Panc1 (cell line): ENCODE measurements at regions not wholly inside any gene's neighbourhood (a gene's known extent, or its start where the extent isn't known, plus 50 kb on each side); places are given as distances from the start of the nearest gene placed in this dataset.
"Not testable (repeated sequence)": the region's sequence is repeated elsewhere in the genome, so short reads cannot be mapped to it uniquely, and the experiment has no call there.

Experiments used
- ATAC-seq: fragments of 200-7000 bp; cut with Tn5 transposase; 2 replicates; pipeline ENCODE4 v1.9.1; 2020; ENCODE audit warnings: mild to moderate bottlenecking, moderate library complexity
- BruUV-seq: library from RNA; stranded (reverse); fragments of 400-500 nt; replicated peaks from 2 replicates; lab custom pipeline; 2021; lab: Mats Ljungman, UMichigan
- CTCF ChIA-PET: fragments of 300-600 bp; sonication (Branson Sonifier 250); formaldehyde crosslinking; loops from one replicate; lab custom pipeline; 2022; ENCODE audit warnings: antibody characterized with exemption; lab: Charles Lee
- POLR2A ChIA-PET: fragments of 300-600 bp; sonication (Branson Sonifier 250); formaldehyde crosslinking; loops from one replicate; lab custom pipeline; 2022; ENCODE audit warnings: antibody characterized with exemption; lab: Charles Lee
- DNase-seq: peaks from one replicate; pipeline ENCODE4 v3.0.0-alpha.2; 2010; ENCODE audit warnings: low read depth, low spot score
- H3K27ac ChIP-seq: 2 replicates; pipeline ENCODE4 v1.5.1; 2011; ENCODE audit warnings: mild to moderate bottlenecking, low read length, inconsistent platforms
- H3K27me3 ChIP-seq: fragments of 200-500 bp; sonication (Bioruptor generic); 2 replicates; pipeline ENCODE4 v1.6.0; 2014; ENCODE audit warnings: low read length, inconsistent platforms; ENCODE audit not compliant: control insufficient read depth, insufficient read depth
- H3K36me3 ChIP-seq: fragments of 200-500 bp; sonication (Bioruptor generic); 2 replicates; pipeline ENCODE4 v1.5.1; 2014; ENCODE audit warnings: inconsistent platforms, mild to moderate bottlenecking, low read length, moderate library complexity; ENCODE audit not compliant: control insufficient read depth, insufficient read depth
- H3K4me1 ChIP-seq: 2 replicates; pipeline ENCODE4 v1.5.1; 2011; ENCODE audit warnings: inconsistent platforms, mild to moderate bottlenecking, low read length, moderate library complexity; ENCODE audit not compliant: control insufficient read depth, insufficient read depth
- H3K4me3 ChIP-seq, 2 experiments: 2 replicates each; pipeline ENCODE4 v1.5.1; 2011 to 2012; ENCODE audit warnings: low read depth in 2 of 2, low read length in 2 of 2, mild to moderate bottlenecking in 2 of 2, inconsistent platforms in 1 of 2, moderate library complexity in 1 of 2
- H3K9me3 ChIP-seq: fragments of 200-500 bp; sonication (Bioruptor generic); 2 replicates; pipeline ENCODE4 v1.5.1; 2014; ENCODE audit warnings: low read depth, mild to moderate bottlenecking, inconsistent platforms, low read length, moderate library complexity; ENCODE audit not compliant: control insufficient read depth, insufficient read depth
- CTCF ChIP-seq: fragments of 450-650 bp; IDR thresholded peaks from 2 replicates; pipeline ENCODE4 v1.5.1; 2017; ENCODE audit warnings: mild to moderate bottlenecking
- POLR2AphosphoS5 ChIP-seq: IDR thresholded peaks from 2 replicates; pipeline ENCODE4 v1.6.1; 2012; ENCODE audit warnings: mild to moderate bottlenecking, low read depth, low read length, moderate library complexity
- REST ChIP-seq, 2 experiments: IDR thresholded peaks; 2 replicates each; pipeline ENCODE4 v1.6.1; 2011 to 2012; ENCODE audit warnings: low read depth in 2 of 2, control low read depth in 1 of 2, low read length in 1 of 2, mild to moderate bottlenecking in 1 of 2, moderate library complexity in 1 of 2; ENCODE audit not compliant: insufficient read depth in 1 of 2
- SIN3A ChIP-seq: IDR thresholded peaks from 2 replicates; pipeline ENCODE4 v1.6.1; 2012; ENCODE audit warnings: low read depth, mild to moderate bottlenecking, low read length, moderate library complexity, borderline replicate concordance; ENCODE audit not compliant: insufficient read depth
- TCF7L2 ChIP-seq: IDR thresholded peaks from 2 replicates; pipeline ENCODE4 v1.6.1; 2011; ENCODE audit warnings: mild to moderate bottlenecking, low read depth, low read length, inconsistent platforms
- in situ Hi-C: cut with HindIII; loops from 2 replicates; pipeline ENCODE4 v1.10.0; 2016; ENCODE audit warnings: low sequenced_read_pairs, low pct_unique_long_range_greater_than_20kb
- intact Hi-C: fragments of 100-400 bp; cut with micrococcal nuclease; formaldehyde crosslinking; loops from one replicate; pipeline ENCODE4 v1.10.0; 2022; ENCODE audit not compliant: unreplicated experiment

GRCh38 chrX:155819966-155820491 lies 61.1 kb upstream of the VAMP7 start:
- Histone ChIP-seq H3K9me3 (no peaks in the 10 kb centered on the region), H3K27me3 (no peaks in the 10 kb centered on the region), H3K36me3 (no peaks in the 10 kb centered on the region), H3K4me3 (no peak overlapping the region), H3K4me1 (no peaks in the 10 kb centered on the region), H3K27ac (no peak overlapping the region)
- ChIA-PET POLR2A (no interaction called here), CTCF (no interaction called here)
- intact Hi-C loops (loop anchor here (10.0 kb wide), 2 partner anchors 155 to 725 kb away; no protein-coding TSS in a partner anchor), in situ Hi-C loops (no loop called here)
- DNase-seq, result peak; percentile 66
- peak; percentile 95 for ATAC-seq
- TF ChIP-seq SIN3A, result no peak
- TF ChIP-seq TCF7L2, result no peak
- no peak for TF ChIP-seq REST (IDR thresholded peaks at IDR 0.05; ENCODE audit: insufficient read depth in 1 of 2, low read depth in 2 of 2, low read length in 1 of 2)
- TF ChIP-seq POLR2AphosphoS5, result no peak
- TF ChIP-seq CTCF, result peak; percentile 78
- no TSS peak for BruUV-seq

- TF ChIP-seq REST (IDR thresholded peaks at IDR 0.05; ENCODE audit: insufficient read depth in 1 of 2, low read depth in 2 of 2, low read length in 1 of 2) (no peak), CTCF (no peak), TCF7L2 (no peak), POLR2AphosphoS5 (no peak), SIN3A (no peak)
- POLR2A ChIA-PET, result no interaction called here
- no peaks in the 10 kb centered on the region for H3K27me3 ChIP-seq
- DNase-seq (no peak), ATAC-seq (peak; percentile 62)
- H3K9me3 ChIP-seq, result no peaks in the 10 kb centered on the region
- in situ Hi-C loops (no loop called here), intact Hi-C loops (no loop called here)
- H3K4me3 ChIP-seq, result no peak overlapping the region
- CTCF ChIA-PET, result no interaction called here
- H3K4me1 ChIP-seq, result no peaks in the 10 kb centered on the region
- no peaks in the 10 kb centered on the region for H3K36me3 ChIP-seq
- no peak overlapping the region for H3K27ac ChIP-seq
- BruUV-seq, result no TSS peak
Measured at GRCh38 chrX:155819525-155819924, 61.6 kb upstream of the VAMP7 start.

- CTCF ChIA-PET, BruUV-seq, POLR2A ChIA-PET, in situ Hi-C loops, ATAC-seq, H3K4me1 ChIP-seq, H3K9me3 ChIP-seq, H3K36me3 ChIP-seq, DNase-seq, H3K27ac ChIP-seq, intact Hi-C loops, H3K4me3 ChIP-seq, H3K27me3 ChIP-seq: not testable (repeated sequence)
Measured at GRCh38 chrX:155814391-155814790, 66.8 kb upstream of the VAMP7 start.
